ENCODE measurements at regions not wholly inside any gene's neighbourhood (a gene's known extent, or its start where the extent isn't known, plus 50 kb on each side); places are given as distances from the start of the nearest gene placed in this dataset.

GRCh38 chr9:118313965-118314364 is 609.8 kb downstream of the TLR4 start:
- no peak for TF ChIP-seq POLR2A (IDR thresholded peaks at IDR 0.05)
- TF ChIP-seq, protein P1, sequence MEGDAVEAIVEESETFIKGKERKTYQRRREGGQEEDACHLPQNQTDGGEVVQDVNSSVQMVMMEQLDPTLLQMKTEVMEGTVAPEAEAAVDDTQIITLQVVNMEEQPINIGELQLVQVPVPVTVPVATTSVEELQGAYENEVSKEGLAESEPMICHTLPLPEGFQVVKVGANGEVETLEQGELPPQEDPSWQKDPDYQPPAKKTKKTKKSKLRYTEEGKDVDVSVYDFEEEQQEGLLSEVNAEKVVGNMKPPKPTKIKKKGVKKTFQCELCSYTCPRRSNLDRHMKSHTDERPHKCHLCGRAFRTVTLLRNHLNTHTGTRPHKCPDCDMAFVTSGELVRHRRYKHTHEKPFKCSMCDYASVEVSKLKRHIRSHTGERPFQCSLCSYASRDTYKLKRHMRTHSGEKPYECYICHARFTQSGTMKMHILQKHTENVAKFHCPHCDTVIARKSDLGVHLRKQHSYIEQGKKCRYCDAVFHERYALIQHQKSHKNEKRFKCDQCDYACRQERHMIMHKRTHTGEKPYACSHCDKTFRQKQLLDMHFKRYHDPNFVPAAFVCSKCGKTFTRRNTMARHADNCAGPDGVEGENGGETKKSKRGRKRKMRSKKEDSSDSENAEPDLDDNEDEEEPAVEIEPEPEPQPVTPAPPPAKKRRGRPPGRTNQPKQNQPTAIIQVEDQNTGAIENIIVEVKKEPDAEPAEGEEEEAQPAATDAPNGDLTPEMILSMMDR (IDR thresholded peaks at IDR 0.05) = no peak

Data from upper lobe of left lung (tissue), 4 donors.